ENCODE measurements at regions not wholly inside any gene's neighbourhood (a gene's known extent, or its start where the extent isn't known, plus 50 kb on each side); places are given as distances from the start of the nearest gene placed in this dataset.

DNA sequence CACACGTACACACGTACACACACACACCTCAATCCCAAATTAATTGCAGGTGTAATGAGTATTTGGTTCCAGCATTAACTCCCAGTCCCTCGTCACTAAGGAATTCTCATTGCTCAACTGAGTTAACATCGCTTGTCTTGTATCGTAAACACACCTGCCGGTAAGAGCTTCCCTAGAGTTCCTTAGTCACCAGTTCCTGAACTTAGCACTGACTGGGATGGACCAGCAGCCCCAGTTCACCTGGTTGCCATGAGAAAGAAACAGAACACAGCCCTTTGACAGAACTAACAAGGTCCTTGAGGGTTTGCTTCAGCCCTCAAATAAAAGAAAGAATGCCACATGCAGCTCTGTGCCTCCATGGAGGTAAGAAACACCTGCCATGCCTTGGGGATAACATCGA, 66.3 kb upstream of the SLCO3A1 start:
- intact Hi-C loops (cut with DNase I, micrococcal nuclease): no loop called here
- ChIA-PET POLR2A (no interaction called here), CTCF (no interaction called here)

DNA sequence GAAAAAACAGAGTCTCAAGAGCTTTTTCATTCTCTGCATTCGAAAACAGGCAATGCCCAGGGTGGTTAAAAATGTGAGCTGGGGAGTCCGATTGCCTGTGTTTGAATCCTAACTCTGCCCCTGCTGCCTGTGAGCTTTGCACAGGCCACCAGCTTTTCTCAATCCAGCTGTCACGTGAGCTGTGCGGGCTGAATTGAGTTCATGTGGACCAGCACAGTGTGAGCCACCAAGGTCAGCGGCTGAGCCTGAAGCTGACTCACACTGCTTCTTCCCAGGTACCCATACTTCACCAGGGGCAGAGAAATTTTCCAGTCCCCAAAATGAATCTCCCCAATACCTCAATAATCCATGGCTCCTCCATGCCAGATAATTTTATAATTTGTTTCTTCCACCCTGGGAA, 64.4 kb upstream of the SLCO3A1 start:
- no peaks in the 10 kb centered on the region for H3K4me1 Mint-ChIP-seq (ENCODE audit: low read depth)
- Histone ChIP-seq H3K36me3 (ENCODE audit: insufficient read depth, low read length) (no peaks in the 10 kb centered on the region), H3K4me3 (ENCODE audit: low read length) (no peak overlapping the region), H3K27ac (ENCODE audit: low read depth in 1 of 2, low read length in 2 of 2) (no peak overlapping the region), H3K4me1 (ENCODE audit: insufficient read depth, low read length) (no peaks in the 10 kb centered on the region), H3K9me3 (ENCODE audit: control insufficient read depth in 1 of 2, insufficient read depth in 1 of 2, low read length in 2 of 2) (no peaks in the 10 kb centered on the region), H3K27me3 (ENCODE audit: control insufficient read depth in 1 of 2, insufficient read depth in 2 of 2, low read length in 2 of 2) (peaks cover 2 to 4% of the 10 kb centered on the region in 2 experiments)
- no peak for DNase-seq
- TF ChIP-seq, protein P1, sequence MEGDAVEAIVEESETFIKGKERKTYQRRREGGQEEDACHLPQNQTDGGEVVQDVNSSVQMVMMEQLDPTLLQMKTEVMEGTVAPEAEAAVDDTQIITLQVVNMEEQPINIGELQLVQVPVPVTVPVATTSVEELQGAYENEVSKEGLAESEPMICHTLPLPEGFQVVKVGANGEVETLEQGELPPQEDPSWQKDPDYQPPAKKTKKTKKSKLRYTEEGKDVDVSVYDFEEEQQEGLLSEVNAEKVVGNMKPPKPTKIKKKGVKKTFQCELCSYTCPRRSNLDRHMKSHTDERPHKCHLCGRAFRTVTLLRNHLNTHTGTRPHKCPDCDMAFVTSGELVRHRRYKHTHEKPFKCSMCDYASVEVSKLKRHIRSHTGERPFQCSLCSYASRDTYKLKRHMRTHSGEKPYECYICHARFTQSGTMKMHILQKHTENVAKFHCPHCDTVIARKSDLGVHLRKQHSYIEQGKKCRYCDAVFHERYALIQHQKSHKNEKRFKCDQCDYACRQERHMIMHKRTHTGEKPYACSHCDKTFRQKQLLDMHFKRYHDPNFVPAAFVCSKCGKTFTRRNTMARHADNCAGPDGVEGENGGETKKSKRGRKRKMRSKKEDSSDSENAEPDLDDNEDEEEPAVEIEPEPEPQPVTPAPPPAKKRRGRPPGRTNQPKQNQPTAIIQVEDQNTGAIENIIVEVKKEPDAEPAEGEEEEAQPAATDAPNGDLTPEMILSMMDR (IDR thresholded peaks at IDR 0.05): no peak
- ChIA-PET POLR2A (no interaction called here), CTCF (no interaction called here)
- H3K4me3 Mint-ChIP-seq: no peak overlapping the region
- H3K9me3 Mint-ChIP-seq: no peaks in the 10 kb centered on the region
- H3K27me3 Mint-ChIP-seq: peaks cover 7% of the 10 kb centered on the region
- ATAC-seq (ENCODE audit: poor library complexity): no peak
- H3K27ac Mint-ChIP-seq: no peak overlapping the region
- intact Hi-C loops (cut with DNase I, micrococcal nuclease): no loop called here
- no peaks in the 10 kb centered on the region for H3K36me3 Mint-ChIP-seq (ENCODE audit: low read depth)

More for the DNA sequence above, 66.3 kb upstream of the SLCO3A1 start:
- DNase-seq: no peak
- H3K4me3 ChIP-seq (ENCODE audit: low read length): no peak overlapping the region
- Mint-ChIP-seq H3K27me3 (no peaks in the 10 kb centered on the region), H3K4me1 (ENCODE audit: low read depth) (no peaks in the 10 kb centered on the region), H3K27ac (no peak overlapping the region), H3K4me3 (no peak overlapping the region), H3K36me3 (ENCODE audit: low read depth) (no peaks in the 10 kb centered on the region), H3K9me3 (no peaks in the 10 kb centered on the region)
- TF ChIP-seq, protein P1 (IDR thresholded peaks at IDR 0.05): no peak
- peaks cover 4 to 6% of the 10 kb centered on the region in 2 experiments for H3K27me3 ChIP-seq (ENCODE audit: control insufficient read depth in 1 of 2, insufficient read depth in 2 of 2, low read length in 2 of 2)
- H3K27ac ChIP-seq (ENCODE audit: low read depth in 1 of 2, low read length in 2 of 2): no peak overlapping the region
- no peaks in the 10 kb centered on the region for H3K4me1 ChIP-seq (ENCODE audit: insufficient read depth, low read length)
- H3K9me3 ChIP-seq (ENCODE audit: control insufficient read depth in 1 of 2, insufficient read depth in 1 of 2, low read length in 2 of 2): no peaks in the 10 kb centered on the region
- no peaks in the 10 kb centered on the region for H3K36me3 ChIP-seq (ENCODE audit: insufficient read depth, low read length)
- ATAC-seq (ENCODE audit: poor library complexity): no peak

DNA sequence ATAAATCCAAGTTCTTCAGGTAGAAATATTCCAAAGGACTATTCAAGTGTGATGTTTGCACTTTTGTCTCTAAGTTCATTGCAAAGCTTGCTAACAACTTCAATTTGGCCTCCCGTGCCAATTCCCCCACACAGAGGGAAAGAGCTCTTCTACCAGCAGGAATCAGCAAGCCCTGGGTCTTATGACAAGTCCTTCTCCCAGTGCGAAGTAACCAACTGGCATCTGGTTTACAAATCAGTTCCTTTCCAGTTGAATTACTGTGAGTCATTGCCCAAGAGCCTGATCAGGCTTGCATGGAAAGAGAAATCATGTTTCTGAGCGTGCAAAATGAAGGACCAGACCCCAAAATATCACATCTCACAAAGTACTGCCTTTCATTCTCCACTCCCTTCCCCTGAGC, 62.7 kb upstream of the SLCO3A1 start:
- no peaks in the 10 kb centered on the region for H3K36me3 ChIP-seq (ENCODE audit: insufficient read depth, low read length)
- TF ChIP-seq, protein P1 (IDR thresholded peaks at IDR 0.05): no peak
- H3K4me3 Mint-ChIP-seq: no peak overlapping the region
- H3K4me1 Mint-ChIP-seq (ENCODE audit: low read depth): no peaks in the 10 kb centered on the region
- ChIA-PET CTCF (no interaction called here), POLR2A (no interaction called here)
- peaks cover 0 to 6% of the 10 kb centered on the region in 2 experiments for H3K27me3 ChIP-seq (ENCODE audit: control insufficient read depth in 1 of 2, insufficient read depth in 2 of 2, low read length in 2 of 2)
- H3K27ac ChIP-seq (ENCODE audit: low read depth in 1 of 2, low read length in 2 of 2): no peak overlapping the region
- H3K36me3 Mint-ChIP-seq (ENCODE audit: low read depth): no peaks in the 10 kb centered on the region
- intact Hi-C loops (cut with DNase I, micrococcal nuclease): no loop called here
- H3K27ac Mint-ChIP-seq: no peak overlapping the region
- no peak overlapping the region for H3K4me3 ChIP-seq (ENCODE audit: low read length)
- DNase-seq: no peak
- no peaks in the 10 kb centered on the region for H3K9me3 Mint-ChIP-seq
- peaks cover 7% of the 10 kb centered on the region for H3K27me3 Mint-ChIP-seq
- ATAC-seq (ENCODE audit: poor library complexity): no peak
- H3K9me3 ChIP-seq (ENCODE audit: control insufficient read depth in 1 of 2, insufficient read depth in 1 of 2, low read length in 2 of 2): no peaks in the 10 kb centered on the region
- H3K4me1 ChIP-seq (ENCODE audit: insufficient read depth, low read length): no peaks in the 10 kb centered on the region

All from CD4-positive, alpha-beta T cell (primary cell).